CD14-positive monocyte (primary cell): ENCODE measurements at regions not wholly inside any gene's neighbourhood (a gene's known extent, or its start where the extent isn't known, plus 50 kb on each side); places are given as distances from the start of the nearest gene placed in this dataset.

Experiments
- DNase-seq, 3 donors: peaks; one replicate each; pipeline ENCODE4 v3.0.0-alpha.2; 2011 to 2022
- H2AFZ ChIP-seq: 2 replicates; pipeline ENCODE4 v1.6.0; 2012; ENCODE audit warnings: mild to moderate bottlenecking, low read depth, low read length, inconsistent platforms; ENCODE audit not compliant: insufficient read depth, poor library complexity, severe bottlenecking
- H3K27ac ChIP-seq, 2 donors: 1 replicate in 1 of 2; 2 replicates in 1 of 2; pipeline ENCODE4 v1.5.1; 2012 to 2013; ENCODE audit warnings: low read length in 2 of 2, control low read depth in 1 of 2, inconsistent platforms in 1 of 2, low read depth in 1 of 2, mild to moderate bottlenecking in 1 of 2
- H3K27me3 ChIP-seq, 2 donors: one replicate each; pipeline versions ENCODE4 v1.6.0 to v1.6.1; 2011 to 2013; ENCODE audit warnings: low read length in 2 of 2; ENCODE audit not compliant: control insufficient read depth in 2 of 2, insufficient read depth in 2 of 2
- H3K36me3 ChIP-seq, 2 donors: replicated peaks in 1 of 2; 1 replicate in 1 of 2; 2 replicates in 1 of 2; pipeline versions ENCODE4 v1.5.1 to v1.6.1; 2012 to 2013; ENCODE audit warnings: low read length in 2 of 2, control low read depth in 1 of 2, inconsistent platforms in 1 of 2, mild to moderate bottlenecking in 1 of 2; ENCODE audit not compliant: insufficient read depth in 2 of 2, control insufficient read depth in 1 of 2
- H3K4me1 ChIP-seq, 2 donors: 1 replicate in 1 of 2; 2 replicates in 1 of 2; pipeline versions ENCODE4 v1.5.1 to v1.6.1; 2012 to 2013; ENCODE audit warnings: low read length in 2 of 2, control low read depth in 1 of 2, inconsistent platforms in 1 of 2, mild to moderate bottlenecking in 1 of 2, moderate library complexity in 1 of 2; ENCODE audit not compliant: insufficient read depth in 2 of 2, control insufficient read depth in 1 of 2
- H3K4me2 ChIP-seq: replicated peaks from 2 replicates; pipeline ENCODE3; 2012; ENCODE audit warnings: low read length, moderate library complexity, mild to moderate bottlenecking; ENCODE audit not compliant: poor library complexity, severe bottlenecking; ENCODE audit errors: extremely low read depth
- H3K4me3 ChIP-seq, 3 experiments: fragments of 200-600 bp in 1 of 3; sonication (generic) in 1 of 3; replicated peaks in 1 of 3; 1 replicate in 2 of 3; 2 replicates in 1 of 3; pipeline ENCODE4 v1.5.1; 2011 to 2013; ENCODE audit warnings: low read length in 3 of 3, mild to moderate bottlenecking in 3 of 3, control low read depth in 2 of 3, low read depth in 2 of 3, inconsistent platforms in 1 of 3, moderate library complexity in 1 of 3
- H3K79me2 ChIP-seq: 2 replicates; pipeline ENCODE4 v1.6.0; 2012; ENCODE audit warnings: mild to moderate bottlenecking, control low read depth, inconsistent platforms, low read length, moderate library complexity; ENCODE audit not compliant: insufficient read depth
- H3K9ac ChIP-seq: 2 replicates; pipeline ENCODE4 v1.6.0; 2017; ENCODE audit warnings: low read length, mild to moderate bottlenecking; ENCODE audit not compliant: insufficient read depth, poor library complexity, severe bottlenecking
- H3K9me3 ChIP-seq, 2 donors: replicated peaks in 1 of 2; 1 replicate in 1 of 2; 2 replicates in 1 of 2; pipeline versions ENCODE4 v1.5.1 to v1.6.1; 2012 to 2013; ENCODE audit warnings: low read length in 2 of 2, control low read depth in 1 of 2; ENCODE audit not compliant: control insufficient read depth in 1 of 2, insufficient read depth in 1 of 2
- H4K20me1 ChIP-seq: 2 replicates; pipeline ENCODE4 v1.6.0; 2012; ENCODE audit warnings: mild to moderate bottlenecking, low read length, control low read depth, moderate library complexity; ENCODE audit not compliant: insufficient read depth
- H3K27ac Mint-ChIP-seq, 7 donors: one replicate each; pipeline ENCODE4 v1.8.0; 2020; ENCODE audit warnings: mild to moderate bottlenecking in 7 of 7, mixed read lengths in 7 of 7, moderate library complexity in 6 of 7, inconsistent platforms in 2 of 7
- H3K27me3 Mint-ChIP-seq, 3 donors: one replicate each; pipeline ENCODE4 v1.8.0; 2021 to 2022; ENCODE audit warnings: low read depth in 3 of 3, mild to moderate bottlenecking in 3 of 3, mixed read lengths in 3 of 3, moderate library complexity in 3 of 3, inconsistent platforms in 1 of 3
- H3K36me3 Mint-ChIP-seq, 2 donors: one replicate each; pipeline ENCODE4 v1.8.0; 2020; ENCODE audit warnings: mixed read lengths in 2 of 2, inconsistent platforms in 1 of 2, mild to moderate bottlenecking in 1 of 2
- H3K4me1 Mint-ChIP-seq: one replicate; pipeline ENCODE4 v1.8.0; 2020; ENCODE audit warnings: mild to moderate bottlenecking, mixed read lengths
- H3K4me3 Mint-ChIP-seq, 2 donors: one replicate each; pipeline ENCODE4 v1.8.0; 2020; ENCODE audit warnings: mild to moderate bottlenecking in 2 of 2, mixed read lengths in 2 of 2, moderate library complexity in 1 of 2
- H3K9me3 Mint-ChIP-seq, 7 donors: one replicate each; pipeline ENCODE4 v1.8.0; 2020 to 2022; ENCODE audit warnings: mixed read lengths in 7 of 7, mild to moderate bottlenecking in 6 of 7, moderate library complexity in 6 of 7, inconsistent platforms in 2 of 7
- CTCF ChIP-seq: fragments of 200-600 bp; IDR thresholded peaks from one replicate; pipeline ENCODE4 v1.8.0; 2022; ENCODE audit warnings: antibody characterized with exemption, mild to moderate bottlenecking
- whole genome bisulfite sequencing: methylation state at CpG from one replicate; pipeline ENCODE4 v1.1.5; 2013; ENCODE audit warnings: missing lambda C conversion rate; ENCODE audit not compliant: insufficient coverage; 5-methylcytosine and 5-hydroxymethylcytosine counted together
- intact Hi-C, 2 donors: fragments of 100-400 bp; cut with micrococcal nuclease; formaldehyde crosslinking; loops; one replicate each; pipeline versions ENCODE4 v1.15.0 to v1.15.1; 2023

- no CpG with 5 or more reads among the region's 2 CpGs for WGBS
- intact Hi-C loops, result no loop called here
- Histone ChIP-seq H3K4me3 (no peak overlapping the region), H3K27me3 (no peaks in the 10 kb centered on the region), H3K4me2 (no peak overlapping the region), H3K4me1 (no peaks in the 10 kb centered on the region), H3K9ac (no peak overlapping the region), H3K79me2 (no peaks in the 10 kb centered on the region), H3K36me3 (no peaks in the 10 kb centered on the region), H3K27ac (no peak overlapping the region), H3K9me3 (peaks cover 4 to 13% of the 10 kb centered on the region in 2 donors), H4K20me1 (no peaks in the 10 kb centered on the region), H2AFZ (no peak overlapping the region)
- Mint-ChIP-seq H3K36me3 (no peaks in the 10 kb centered on the region), H3K9me3 (peaks cover 0 to 8% (median 3%) of the 10 kb centered on the region in 7 donors), H3K27ac (no peak overlapping the region), H3K27me3 (no peaks in the 10 kb centered on the region), H3K4me3 (no peak overlapping the region), H3K4me1 (no peaks in the 10 kb centered on the region)
- no peak for TF ChIP-seq CTCF
- DNase-seq, result no peak
These were observed 1504.5 kb upstream of the PCDH20 start for GRCh38 chr13:62920159-62920558.

- no peaks in the 10 kb centered on the region for H3K4me1 ChIP-seq
- Mint-ChIP-seq H3K36me3 (no peaks in the 10 kb centered on the region), H3K27me3 (no peaks in the 10 kb centered on the region), H3K27ac (no peak overlapping the region), H3K9me3 (peaks cover 0 to 8% (median 3%) of the 10 kb centered on the region in 7 donors), H3K4me3 (no peak overlapping the region), H3K4me1 (no peaks in the 10 kb centered on the region)
- H3K27me3 ChIP-seq, result no peaks in the 10 kb centered on the region
- H3K9me3 ChIP-seq, result peaks cover 4 to 13% of the 10 kb centered on the region in 2 donors
- H3K4me3 ChIP-seq, result no peak overlapping the region
- DNase-seq, result no peak
- no peak overlapping the region for H3K9ac ChIP-seq
- TF ChIP-seq CTCF, result no peak
- H3K79me2 ChIP-seq, result no peaks in the 10 kb centered on the region
- no peaks in the 10 kb centered on the region for H3K36me3 ChIP-seq
- no peak overlapping the region for H3K27ac ChIP-seq
- no peak overlapping the region for H3K4me2 ChIP-seq
- H2AFZ ChIP-seq, result no peak overlapping the region
- no peaks in the 10 kb centered on the region for H4K20me1 ChIP-seq
- WGBS, result 94% methylated on average over 12 of the region's 12 CpGs
- intact Hi-C loops, result no loop called here
These were observed 1503.8 kb upstream of the PCDH20 start for GRCh38 chr13:62919491-62919890.
